Upper lobe of left lung (tissue), 6 donors: ENCODE measurements at regions not wholly inside any gene's neighbourhood (a gene's known extent, or its start where the extent isn't known, plus 50 kb on each side); places are given as distances from the start of the nearest gene placed in this dataset.

ENCODE experiments used
- ATAC-seq, 2 donors: fragments of 200-7000 bp; cut with Tn5 transposase; one replicate each; pipeline ENCODE4 v1.9.1; 2022; ENCODE audit warnings: mild to moderate bottlenecking in 2 of 2, moderate library complexity in 2 of 2; ENCODE audit not compliant: low FRiP score in 2 of 2
- DNase-seq, 2 donors: peaks; one replicate each; pipeline ENCODE4 v3.0.0-alpha.2; 2019 to 2020
- H3K27ac ChIP-seq, 4 donors: fragments of 200-600 bp; sonication (generic); one replicate each; pipeline ENCODE4 v1.5.1; 2016 to 2019
- H3K27me3 ChIP-seq, 4 donors: fragments of 200-600 bp; sonication (generic); one replicate each; pipeline ENCODE4 v1.5.1; 2017 to 2019
- H3K36me3 ChIP-seq, 4 donors: fragments of 200-600 bp; sonication (generic); one replicate each; pipeline ENCODE4 v1.5.1; 2016 to 2019
- H3K4me1 ChIP-seq, 4 donors: fragments of 200-600 bp; sonication (generic); one replicate each; pipeline ENCODE4 v1.5.1; 2018 to 2019
- H3K4me3 ChIP-seq, 4 donors: fragments of 200-600 bp; sonication (generic); one replicate each; pipeline ENCODE4 v1.5.1; 2017 to 2019; ENCODE audit warnings: mild to moderate bottlenecking in 2 of 4, moderate library complexity in 1 of 4
- H3K9me3 ChIP-seq, 4 donors: fragments of 200-600 bp; sonication (generic); one replicate each; pipeline ENCODE4 v1.5.1; 2018 to 2019
- EP300 ChIP-seq, 4 donors: sonication (generic); formaldehyde crosslinking; IDR thresholded peaks; one replicate each; pipeline ENCODE4 v1.5.1; 2017; ENCODE audit warnings: antibody characterized with exemption in 4 of 4, control low read depth in 2 of 4
- POLR2A ChIP-seq, 4 donors: fragments of 450-650 bp; IDR thresholded peaks; one replicate each; pipeline ENCODE4 v1.5.1; 2016 to 2017; ENCODE audit warnings: antibody characterized with exemption in 4 of 4, mild to moderate bottlenecking in 2 of 4
- POLR2AphosphoS5 ChIP-seq, 2 donors: sonication (generic); formaldehyde crosslinking; IDR thresholded peaks; one replicate each; pipeline ENCODE4 v1.5.1; 2017; ENCODE audit warnings: antibody characterized with exemption in 2 of 2
- WGBS, 2 donors: methylation state at CpG; one replicate each; pipeline ENCODE4 v1.1.5; 2017 to 2018; 5-methylcytosine and 5-hydroxymethylcytosine counted together
- TF ChIP-seq, protein P1 (sequence below), 6 experiments: fragments of 450-650 bp in 4 of 6; fragments of 200-600 bp in 2 of 6; sonication (generic) in 2 of 6; IDR thresholded peaks; one replicate each; pipeline ENCODE4 v1.5.1; 2016 to 2019; ENCODE audit warnings: antibody characterized with exemption in 6 of 6
- donor health status: DM: no; HTN: no; CAD: no; lungs with moderate emphysema.
- donor health status: DM: no; HTN: yes; CAD: no; lungs with severe emphysema.

DNA sequence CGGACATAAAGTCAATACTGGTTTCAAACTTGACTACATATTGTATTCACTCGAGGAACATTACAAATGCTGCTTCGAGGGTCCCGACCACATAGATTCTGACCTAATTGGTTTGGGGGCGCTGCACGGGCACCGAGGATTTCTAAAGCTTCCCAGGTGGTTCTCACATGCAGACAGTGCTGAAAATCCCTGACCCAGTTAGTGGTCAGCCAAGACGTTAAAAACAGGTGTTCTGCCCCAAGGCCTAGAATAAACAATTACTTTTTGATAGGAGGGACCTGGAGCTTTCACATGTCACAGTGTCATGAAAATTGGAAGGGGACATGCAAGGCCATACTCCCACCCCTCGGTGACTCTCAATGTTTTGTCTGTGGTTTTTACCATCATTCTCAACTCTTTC, 368.9 kb downstream of the RNF144A start:
- H3K27ac ChIP-seq = no peak overlapping the region
- TF ChIP-seq POLR2AphosphoS5 (IDR thresholded peaks at IDR 0.05) = no peak
- TF ChIP-seq, protein P1, sequence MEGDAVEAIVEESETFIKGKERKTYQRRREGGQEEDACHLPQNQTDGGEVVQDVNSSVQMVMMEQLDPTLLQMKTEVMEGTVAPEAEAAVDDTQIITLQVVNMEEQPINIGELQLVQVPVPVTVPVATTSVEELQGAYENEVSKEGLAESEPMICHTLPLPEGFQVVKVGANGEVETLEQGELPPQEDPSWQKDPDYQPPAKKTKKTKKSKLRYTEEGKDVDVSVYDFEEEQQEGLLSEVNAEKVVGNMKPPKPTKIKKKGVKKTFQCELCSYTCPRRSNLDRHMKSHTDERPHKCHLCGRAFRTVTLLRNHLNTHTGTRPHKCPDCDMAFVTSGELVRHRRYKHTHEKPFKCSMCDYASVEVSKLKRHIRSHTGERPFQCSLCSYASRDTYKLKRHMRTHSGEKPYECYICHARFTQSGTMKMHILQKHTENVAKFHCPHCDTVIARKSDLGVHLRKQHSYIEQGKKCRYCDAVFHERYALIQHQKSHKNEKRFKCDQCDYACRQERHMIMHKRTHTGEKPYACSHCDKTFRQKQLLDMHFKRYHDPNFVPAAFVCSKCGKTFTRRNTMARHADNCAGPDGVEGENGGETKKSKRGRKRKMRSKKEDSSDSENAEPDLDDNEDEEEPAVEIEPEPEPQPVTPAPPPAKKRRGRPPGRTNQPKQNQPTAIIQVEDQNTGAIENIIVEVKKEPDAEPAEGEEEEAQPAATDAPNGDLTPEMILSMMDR (IDR thresholded peaks at IDR 0.05) = no peak
- no peak for TF ChIP-seq EP300 (IDR thresholded peaks at IDR 0.05)
- no peak for TF ChIP-seq POLR2A (IDR thresholded peaks at IDR 0.05)
- no peaks in the 10 kb centered on the region for H3K4me1 ChIP-seq
- ATAC-seq = no peak
- no peak overlapping the region for H3K4me3 ChIP-seq
- DNase-seq = no peak
- H3K36me3 ChIP-seq = no peaks in the 10 kb centered on the region
- no peaks in the 10 kb centered on the region for H3K9me3 ChIP-seq
- 92% methylated on average over 9 of the region's 9 CpGs for WGBS, 2 donors
- H3K27me3 ChIP-seq = no peaks in the 10 kb centered on the region

DNA sequence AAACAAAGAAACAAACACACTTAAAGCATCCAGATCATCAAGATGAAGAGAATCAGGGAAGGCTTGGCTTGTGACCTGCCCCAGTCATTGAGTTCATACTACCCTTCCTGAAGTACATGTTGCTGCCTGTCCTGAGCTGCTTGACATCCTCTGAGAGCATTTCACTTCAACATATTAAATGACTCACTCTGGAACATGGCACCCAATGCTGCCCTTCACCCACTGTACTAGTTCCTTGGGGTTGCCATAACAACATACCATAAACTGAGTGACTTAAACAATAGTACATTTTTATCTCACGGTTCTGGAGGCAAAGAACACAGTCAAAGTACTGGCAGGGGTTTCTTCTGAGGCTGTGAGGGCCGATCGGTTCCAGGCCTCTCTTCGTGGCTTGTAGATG, 371.3 kb downstream of the RNF144A start:
- no peaks in the 10 kb centered on the region for H3K36me3 ChIP-seq
- H3K4me3 ChIP-seq = no peak overlapping the region
- ATAC-seq (no peak), DNase-seq (no peak)
- WGBS, 2 donors = 84 to 89% methylated on average over 4 of the region's 4 CpGs
- no peaks in the 10 kb centered on the region for H3K9me3 ChIP-seq
- no peaks in the 10 kb centered on the region for H3K27me3 ChIP-seq
- no peaks in the 10 kb centered on the region for H3K4me1 ChIP-seq
- no peak overlapping the region for H3K27ac ChIP-seq
- TF ChIP-seq EP300 (IDR thresholded peaks at IDR 0.05) = no peak

DNA sequence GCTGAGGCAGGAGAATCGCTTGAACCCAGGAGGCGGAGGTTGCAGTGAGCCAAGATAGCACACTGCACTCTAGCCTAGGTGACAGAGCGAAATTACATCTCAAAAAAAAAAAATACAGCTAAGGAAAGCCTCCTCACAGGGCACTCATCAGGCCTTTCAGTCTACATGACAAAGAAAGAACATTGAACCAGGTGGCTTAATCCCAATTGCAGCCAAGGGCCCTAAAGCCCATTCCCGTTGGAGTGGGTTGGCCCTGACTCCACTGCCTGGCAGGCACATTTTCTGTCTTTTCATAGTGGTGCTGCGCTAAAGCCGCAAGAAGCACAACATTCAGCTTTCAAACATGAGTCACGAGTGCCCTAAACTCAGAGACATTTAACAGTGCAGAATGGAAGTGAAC, 372.5 kb downstream of the RNF144A start:
- Histone ChIP-seq H3K27me3 (no peaks in the 10 kb centered on the region), H3K27ac (no peak overlapping the region), H3K36me3 (no peaks in the 10 kb centered on the region), H3K4me1 (no peaks in the 10 kb centered on the region), H3K9me3 (no peaks in the 10 kb centered on the region), H3K4me3 (no peak overlapping the region)
- TF ChIP-seq EP300 (IDR thresholded peaks at IDR 0.05) (no peak), POLR2A (IDR thresholded peaks at IDR 0.05) (no peak), POLR2AphosphoS5 (IDR thresholded peaks at IDR 0.05) (no peak)
- TF ChIP-seq, protein P1 (IDR thresholded peaks at IDR 0.05) = no peak
- DNase-seq (no peak), ATAC-seq (no peak)
- 92 to 94% methylated on average over 7 of the region's 7 CpGs for WGBS, 2 donors

DNA sequence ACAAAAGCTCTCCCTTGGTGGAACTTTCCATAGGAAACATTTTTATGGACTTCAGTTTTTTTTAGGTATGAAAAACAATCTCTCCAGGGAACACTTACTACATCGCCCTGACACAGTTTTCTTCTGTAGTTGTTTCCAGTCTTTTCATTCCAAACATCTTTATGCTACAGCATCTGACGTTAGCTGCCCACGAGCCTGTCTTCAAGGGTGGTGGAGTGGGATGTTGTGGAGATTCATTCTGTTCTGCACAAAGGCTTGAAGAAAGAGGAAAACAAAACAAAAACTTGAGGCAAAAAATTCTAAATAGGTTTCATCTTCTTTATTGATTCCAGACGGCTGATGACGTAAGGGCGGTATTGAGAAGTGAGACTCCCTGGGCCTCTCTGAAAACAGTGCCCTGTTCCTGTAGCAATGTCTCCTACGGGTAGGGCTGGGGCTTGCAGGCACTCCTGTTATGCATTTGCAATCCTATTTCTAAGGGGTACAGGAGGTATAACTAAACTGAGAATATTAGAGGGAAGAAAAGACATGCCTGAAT, 375.0 kb downstream of the RNF144A start:
- Histone ChIP-seq H3K4me3 (no peak overlapping the region), H3K27me3 (no peaks in the 10 kb centered on the region), H3K9me3 (no peaks in the 10 kb centered on the region), H3K27ac (no peak overlapping the region), H3K4me1 (no peaks in the 10 kb centered on the region), H3K36me3 (no peaks in the 10 kb centered on the region)
- TF ChIP-seq POLR2AphosphoS5 (IDR thresholded peaks at IDR 0.05) (no peak), EP300 (IDR thresholded peaks at IDR 0.05) (no peak), POLR2A (IDR thresholded peaks at IDR 0.05) (no peak)
- TF ChIP-seq, protein P1 (IDR thresholded peaks at IDR 0.05) = no peak
- ATAC-seq = no peak
- no peak for DNase-seq
- 85 to 86% methylated on average over 7 of the region's 7 CpGs for WGBS, 2 donors

DNA sequence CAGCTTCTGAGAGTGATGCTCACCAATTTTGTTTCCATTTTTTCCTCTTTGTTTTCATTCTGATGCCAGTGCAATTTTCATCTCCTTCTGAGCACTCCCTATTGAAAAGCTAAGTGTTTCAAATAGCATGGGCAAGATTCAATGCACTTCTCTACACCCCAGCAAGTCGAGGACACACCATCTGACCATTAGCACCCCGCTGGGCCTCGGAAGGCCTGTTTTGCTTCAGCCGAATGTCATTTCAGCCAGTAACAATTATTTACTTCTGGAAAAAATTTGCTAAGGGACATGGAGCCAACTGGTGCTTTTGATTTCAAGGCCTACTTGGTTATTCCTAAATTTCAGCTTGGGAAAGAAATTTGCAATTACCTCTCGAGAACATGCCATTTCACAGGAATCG, 392.4 kb downstream of the RNF144A start:
- ATAC-seq = no peak
- Histone ChIP-seq H3K27ac (no peak overlapping the region), H3K27me3 (no peaks in the 10 kb centered on the region), H3K4me1 (no peaks in the 10 kb centered on the region), H3K4me3 (no peak overlapping the region), H3K9me3 (no peaks in the 10 kb centered on the region), H3K36me3 (no peaks in the 10 kb centered on the region)
- 94% methylated on average over 6 of the region's 6 CpGs for WGBS, 2 donors
- TF ChIP-seq POLR2AphosphoS5 (IDR thresholded peaks at IDR 0.05) (no peak), EP300 (IDR thresholded peaks at IDR 0.05) (no peak), POLR2A (IDR thresholded peaks at IDR 0.05) (no peak)
- TF ChIP-seq, protein P1 (IDR thresholded peaks at IDR 0.05) = no peak
- DNase-seq = no peak
